GM12878 (cell line): ENCODE measurements at regions not wholly inside any gene's neighbourhood (a gene's known extent, or its start where the extent isn't known, plus 50 kb on each side); places are given as distances from the start of the nearest gene placed in this dataset.

ENCODE experiments used
- JUND ChIP-seq: IDR thresholded peaks from 2 replicates; pipeline ENCODE4 v1.6.1; 2012; ENCODE audit warnings: low read depth, mild to moderate bottlenecking, low read length, improper control_type of control experiment, moderate library complexity
- POU2F2 ChIP-seq: IDR thresholded peaks from 3 replicates; pipeline ENCODE4 v1.6.1; 2011; ENCODE audit warnings: low read depth, mild to moderate bottlenecking, low read length, borderline replicate concordance
- RBBP5 ChIP-seq: fragments of 200-600 bp; sonication (generic); conservative IDR thresholded peaks from 2 replicates; pipeline ENCODE4 v1.6.1; 2016
- TF ChIP-seq, protein P1 (sequence below): fragments of 450-650 bp; formaldehyde crosslinking; IDR thresholded peaks from 2 replicates; pipeline ENCODE4 v1.5.0; 2022; ENCODE audit warnings: mild to moderate bottlenecking, missing genetic modification characterization
- TF ChIP-seq, protein P2 (sequence below): fragments of 450-650 bp; formaldehyde crosslinking; IDR thresholded peaks from 2 replicates; pipeline ENCODE4 v1.4.0; 2020; ENCODE audit warnings: mild to moderate bottlenecking, moderate library complexity
- TF ChIP-seq, protein P3 (sequence below): fragments of 450-650 bp; formaldehyde crosslinking; IDR thresholded peaks from 2 replicates; pipeline ENCODE4 v1.4.0; 2022; ENCODE audit warnings: mild to moderate bottlenecking, moderate library complexity

DNA sequence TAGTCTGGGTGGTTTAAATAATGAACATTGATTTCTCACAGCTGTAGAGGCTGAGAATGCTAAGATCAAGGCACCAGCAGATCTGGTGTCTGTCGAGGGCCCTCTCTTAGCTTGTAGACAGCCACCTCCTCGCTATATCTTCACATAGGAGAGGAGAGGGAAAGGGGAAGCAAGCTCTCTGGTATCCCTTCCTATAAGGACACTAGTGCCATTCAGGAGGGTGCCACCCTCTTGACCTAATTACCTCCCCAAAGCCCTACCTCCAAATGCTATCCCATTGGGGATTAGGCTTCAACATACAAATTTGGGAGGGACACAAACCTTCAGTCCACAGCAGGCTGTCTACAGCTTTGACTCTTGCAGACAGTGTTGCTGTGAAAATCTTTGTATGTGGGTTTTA lies 76.7 kb downstream of the BOLA3 start (continued):
- TF ChIP-seq, protein P1, sequence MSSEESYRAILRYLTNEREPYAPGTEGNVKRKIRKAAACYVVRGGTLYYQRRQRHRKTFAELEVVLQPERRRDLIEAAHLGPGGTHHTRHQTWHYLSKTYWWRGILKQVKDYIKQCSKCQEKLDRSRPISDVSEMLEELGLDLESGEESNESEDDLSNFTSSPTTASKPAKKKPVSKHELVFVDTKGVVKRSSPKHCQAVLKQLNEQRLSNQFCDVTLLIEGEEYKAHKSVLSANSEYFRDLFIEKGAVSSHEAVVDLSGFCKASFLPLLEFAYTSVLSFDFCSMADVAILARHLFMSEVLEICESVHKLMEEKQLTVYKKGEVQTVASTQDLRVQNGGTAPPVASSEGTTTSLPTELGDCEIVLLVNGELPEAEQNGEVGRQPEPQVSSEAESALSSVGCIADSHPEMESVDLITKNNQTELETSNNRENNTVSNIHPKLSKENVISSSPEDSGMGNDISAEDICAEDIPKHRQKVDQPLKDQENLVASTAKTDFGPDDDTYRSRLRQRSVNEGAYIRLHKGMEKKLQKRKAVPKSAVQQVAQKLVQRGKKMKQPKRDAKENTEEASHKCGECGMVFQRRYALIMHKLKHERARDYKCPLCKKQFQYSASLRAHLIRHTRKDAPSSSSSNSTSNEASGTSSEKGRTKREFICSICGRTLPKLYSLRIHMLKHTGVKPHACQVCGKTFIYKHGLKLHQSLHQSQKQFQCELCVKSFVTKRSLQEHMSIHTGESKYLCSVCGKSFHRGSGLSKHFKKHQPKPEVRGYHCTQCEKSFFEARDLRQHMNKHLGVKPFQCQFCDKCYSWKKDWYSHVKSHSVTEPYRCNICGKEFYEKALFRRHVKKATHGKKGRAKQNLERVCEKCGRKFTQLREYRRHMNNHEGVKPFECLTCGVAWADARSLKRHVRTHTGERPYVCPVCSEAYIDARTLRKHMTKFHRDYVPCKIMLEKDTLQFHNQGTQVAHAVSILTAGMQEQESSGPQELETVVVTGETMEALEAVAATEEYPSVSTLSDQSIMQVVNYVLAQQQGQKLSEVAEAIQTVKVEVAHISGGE = no peak
- TF ChIP-seq, protein P2, sequence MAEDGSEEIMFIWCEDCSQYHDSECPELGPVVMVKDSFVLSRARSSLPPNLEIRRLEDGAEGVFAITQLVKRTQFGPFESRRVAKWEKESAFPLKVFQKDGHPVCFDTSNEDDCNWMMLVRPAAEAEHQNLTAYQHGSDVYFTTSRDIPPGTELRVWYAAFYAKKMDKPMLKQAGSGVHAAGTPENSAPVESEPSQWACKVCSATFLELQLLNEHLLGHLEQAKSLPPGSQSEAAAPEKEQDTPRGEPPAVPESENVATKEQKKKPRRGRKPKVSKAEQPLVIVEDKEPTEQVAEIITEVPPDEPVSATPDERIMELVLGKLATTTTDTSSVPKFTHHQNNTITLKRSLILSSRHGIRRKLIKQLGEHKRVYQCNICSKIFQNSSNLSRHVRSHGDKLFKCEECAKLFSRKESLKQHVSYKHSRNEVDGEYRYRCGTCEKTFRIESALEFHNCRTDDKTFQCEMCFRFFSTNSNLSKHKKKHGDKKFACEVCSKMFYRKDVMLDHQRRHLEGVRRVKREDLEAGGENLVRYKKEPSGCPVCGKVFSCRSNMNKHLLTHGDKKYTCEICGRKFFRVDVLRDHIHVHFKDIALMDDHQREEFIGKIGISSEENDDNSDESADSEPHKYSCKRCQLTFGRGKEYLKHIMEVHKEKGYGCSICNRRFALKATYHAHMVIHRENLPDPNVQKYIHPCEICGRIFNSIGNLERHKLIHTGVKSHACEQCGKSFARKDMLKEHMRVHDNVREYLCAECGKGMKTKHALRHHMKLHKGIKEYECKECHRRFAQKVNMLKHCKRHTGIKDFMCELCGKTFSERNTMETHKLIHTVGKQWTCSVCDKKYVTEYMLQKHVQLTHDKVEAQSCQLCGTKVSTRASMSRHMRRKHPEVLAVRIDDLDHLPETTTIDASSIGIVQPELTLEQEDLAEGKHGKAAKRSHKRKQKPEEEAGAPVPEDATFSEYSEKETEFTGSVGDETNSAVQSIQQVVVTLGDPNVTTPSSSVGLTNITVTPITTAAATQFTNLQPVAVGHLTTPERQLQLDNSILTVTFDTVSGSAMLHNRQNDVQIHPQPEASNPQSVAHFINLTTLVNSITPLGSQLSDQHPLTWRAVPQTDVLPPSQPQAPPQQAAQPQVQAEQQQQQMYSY (CRISPR knock-in tag) = no peak
- TF ChIP-seq RBBP5 (no peak), JUND (no peak), POU2F2 (no peak)
- TF ChIP-seq, protein P3, sequence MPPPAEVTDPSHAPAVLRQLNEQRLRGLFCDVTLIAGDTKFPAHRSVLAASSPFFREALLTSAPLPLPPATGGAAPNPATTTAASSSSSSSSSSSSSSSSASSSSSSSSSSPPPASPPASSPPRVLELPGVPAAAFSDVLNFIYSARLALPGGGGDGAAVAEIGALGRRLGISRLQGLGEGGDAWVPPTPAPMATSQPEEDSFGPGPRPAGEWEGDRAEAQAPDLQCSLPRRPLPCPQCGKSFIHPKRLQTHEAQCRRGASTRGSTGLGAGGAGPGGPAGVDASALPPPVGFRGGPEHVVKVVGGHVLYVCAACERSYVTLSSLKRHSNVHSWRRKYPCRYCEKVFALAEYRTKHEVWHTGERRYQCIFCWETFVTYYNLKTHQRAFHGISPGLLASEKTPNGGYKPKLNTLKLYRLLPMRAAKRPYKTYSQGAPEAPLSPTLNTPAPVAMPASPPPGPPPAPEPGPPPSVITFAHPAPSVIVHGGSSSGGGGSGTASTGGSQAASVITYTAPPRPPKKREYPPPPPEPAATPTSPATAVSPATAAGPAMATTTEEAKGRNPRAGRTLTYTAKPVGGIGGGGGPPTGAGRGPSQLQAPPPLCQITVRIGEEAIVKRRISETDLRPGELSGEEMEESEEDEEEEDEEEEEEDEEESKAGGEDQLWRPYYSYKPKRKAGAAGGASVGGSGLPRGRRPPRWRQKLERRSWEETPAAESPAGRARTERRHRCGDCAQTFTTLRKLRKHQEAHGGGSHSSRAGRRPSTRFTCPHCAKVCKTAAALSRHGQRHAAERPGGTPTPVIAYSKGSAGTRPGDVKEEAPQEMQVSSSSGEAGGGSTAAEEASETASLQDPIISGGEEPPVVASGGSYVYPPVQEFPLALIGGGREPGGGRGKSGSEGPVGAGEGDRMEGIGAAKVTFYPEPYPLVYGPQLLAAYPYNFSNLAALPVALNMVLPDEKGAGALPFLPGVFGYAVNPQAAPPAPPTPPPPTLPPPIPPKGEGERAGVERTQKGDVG (CRISPR knock-in tag) = no peak
